ENCODE measurements at regions not wholly inside any gene's neighbourhood (a gene's known extent, or its start where the extent isn't known, plus 50 kb on each side); places are given as distances from the start of the nearest gene placed in this dataset.

DNA sequence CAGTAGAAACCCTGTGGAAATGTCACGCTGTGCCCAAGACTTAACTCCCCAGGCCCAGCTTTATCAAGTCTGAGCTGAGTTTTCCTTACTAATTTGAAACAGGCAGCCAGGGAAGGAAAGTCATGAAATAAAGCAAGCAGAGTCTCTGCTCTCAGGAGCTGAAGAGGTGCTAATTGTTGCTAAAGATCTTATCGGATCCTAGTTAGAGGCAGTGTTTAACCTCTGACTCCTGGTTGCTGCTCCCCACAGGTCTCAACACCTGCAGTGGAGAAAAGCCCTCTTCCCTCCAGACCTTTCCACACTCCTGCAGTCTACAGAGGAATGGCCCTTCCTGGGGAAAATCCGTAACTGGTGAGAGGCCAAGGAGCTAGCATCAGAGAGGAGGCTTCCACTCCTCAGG, 628.2 kb downstream of the NTRK3 start:
- DNase-seq: no peak

DNA sequence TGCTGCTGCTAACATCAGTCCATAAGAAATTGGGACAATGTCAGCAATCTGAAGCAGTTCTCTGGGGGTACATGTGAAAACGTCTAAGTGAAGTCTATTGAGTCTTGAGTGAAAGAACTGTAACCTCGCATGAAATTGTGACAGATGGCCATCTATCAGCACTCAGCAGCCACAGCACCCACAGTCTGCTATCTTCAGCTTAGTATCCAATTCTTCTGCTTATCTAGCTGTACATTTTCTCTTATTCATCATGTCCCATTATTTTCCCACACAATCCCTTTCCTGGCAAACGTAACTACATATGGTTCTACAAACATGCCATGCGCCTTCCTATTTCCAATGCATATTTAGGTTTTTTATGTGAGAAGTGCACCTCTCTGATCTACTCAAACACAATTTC, 629.7 kb downstream of the NTRK3 start:
- DNase-seq: no peak

DNA sequence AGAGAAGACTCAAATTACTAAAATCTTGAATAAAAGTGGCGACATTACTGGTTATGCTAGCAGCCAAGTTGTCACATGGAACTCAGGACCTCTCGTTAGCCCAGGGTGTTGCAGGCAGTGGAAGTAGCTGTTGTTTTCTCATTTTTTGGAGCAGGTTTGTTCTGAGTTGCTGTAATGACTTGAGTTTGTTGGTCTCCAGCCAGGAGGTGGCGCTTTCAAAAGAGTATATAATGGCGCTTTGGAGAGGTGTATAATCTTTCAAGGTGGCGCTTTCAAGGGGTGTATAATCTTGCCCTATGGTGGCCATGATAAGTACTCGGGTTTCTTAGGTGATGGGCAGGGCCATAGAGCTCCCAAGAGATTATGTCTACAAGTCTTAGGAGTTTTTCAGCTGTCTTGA, 632.7 kb downstream of the NTRK3 start:
- no peak for DNase-seq

DNA sequence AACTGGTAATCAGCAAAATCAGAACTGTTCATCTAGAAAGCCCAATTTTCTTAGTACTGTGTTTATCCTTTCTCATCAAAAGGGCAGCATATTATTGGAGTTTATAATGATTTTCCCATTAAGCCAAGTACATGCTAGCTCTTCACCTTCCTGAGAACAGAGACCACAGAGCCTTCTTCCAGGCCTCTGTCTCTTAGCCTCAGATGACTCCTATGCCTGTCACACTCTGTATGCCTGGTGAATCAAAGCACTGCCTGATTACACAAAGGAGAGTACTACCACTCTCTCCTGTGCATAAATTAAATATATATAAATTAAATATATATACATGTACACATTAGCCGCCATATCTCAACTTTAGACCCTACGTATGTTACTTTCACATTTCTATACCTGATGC, 636.1 kb downstream of the NTRK3 start:
- no peak for DNase-seq

DNA sequence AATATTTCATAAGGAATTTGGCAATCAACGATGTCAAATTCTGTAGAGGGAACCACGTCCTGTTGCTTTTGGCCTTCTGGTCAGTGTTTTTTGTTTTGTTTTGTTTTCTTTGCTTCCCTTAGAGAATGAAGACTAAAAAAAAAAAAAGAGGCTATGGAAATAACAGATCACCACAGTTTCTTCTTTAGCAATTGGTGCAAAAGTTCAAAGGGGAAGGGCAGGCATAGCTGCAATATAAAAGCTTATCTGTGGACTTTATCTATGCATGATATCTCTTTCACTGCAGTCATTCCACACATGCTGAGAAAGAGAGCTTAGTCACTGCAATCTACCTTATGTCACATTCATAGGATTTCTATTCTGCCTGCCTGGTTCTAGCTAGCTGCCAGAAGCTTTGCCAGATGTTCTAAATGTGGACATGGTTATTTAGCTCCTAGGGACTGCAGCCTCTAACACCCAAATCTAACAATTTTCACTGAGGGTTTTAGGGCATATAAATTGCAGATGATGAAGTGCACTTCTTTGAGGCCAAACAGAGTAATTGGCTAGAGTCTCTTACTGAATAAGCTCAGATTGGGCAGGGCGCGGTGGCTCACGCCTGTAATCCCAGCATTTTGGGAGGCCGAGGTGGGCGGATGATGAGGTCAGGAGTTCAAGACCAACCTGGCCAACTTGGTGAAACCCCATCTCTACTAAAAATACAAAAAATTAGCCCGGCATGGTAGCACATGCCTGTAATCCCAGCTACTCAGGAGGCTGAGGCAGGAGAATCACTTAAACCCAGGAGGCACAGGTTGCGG, 637.2 kb downstream of the NTRK3 start:
- no peak for DNase-seq

DNA sequence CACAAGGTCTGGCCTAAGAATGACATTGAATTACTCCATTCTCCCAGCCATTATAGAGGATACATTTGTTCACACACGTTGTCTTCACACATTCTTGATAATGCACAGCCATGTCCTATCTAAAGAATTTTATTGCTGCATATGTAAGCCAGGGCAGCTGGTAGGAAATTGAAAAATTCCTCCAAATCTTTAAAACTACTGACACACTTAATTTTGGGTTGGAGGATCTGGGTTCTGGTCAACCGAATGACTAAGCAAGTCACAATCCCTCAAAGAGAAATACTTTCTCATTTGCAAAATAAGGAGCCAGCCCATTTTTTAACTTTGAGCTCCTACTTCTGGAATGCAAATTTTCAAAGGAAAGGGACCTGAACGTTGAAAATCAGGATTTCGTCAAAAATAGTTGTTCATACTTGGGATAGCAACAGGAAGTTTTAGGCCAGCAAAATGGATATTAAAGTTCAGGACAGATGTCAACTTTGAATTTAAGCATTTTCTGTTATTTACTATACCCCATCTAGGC, 638.3 kb downstream of the NTRK3 start:
- DNase-seq: no peak

DNA sequence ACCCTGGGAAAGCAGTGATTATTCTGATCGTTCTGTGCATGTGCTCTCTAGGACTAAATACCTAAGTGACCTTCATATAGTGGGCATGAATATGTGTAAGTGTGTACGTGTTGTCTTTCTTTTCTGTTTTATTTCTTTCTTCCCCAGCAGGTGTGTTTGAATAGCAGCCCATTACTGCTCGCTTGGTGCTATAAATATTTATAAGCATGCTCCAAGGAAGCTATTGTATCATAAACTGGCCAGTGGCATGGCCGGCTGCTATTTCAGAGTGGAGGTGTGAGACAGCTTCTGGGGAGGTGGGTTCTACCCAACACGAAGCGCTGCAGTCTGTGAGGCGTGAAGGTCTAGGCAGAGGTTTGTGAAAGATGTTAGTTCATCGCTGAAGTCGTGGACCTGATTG, 641.8 kb downstream of the NTRK3 start:
- DNase-seq: no peak

DNA sequence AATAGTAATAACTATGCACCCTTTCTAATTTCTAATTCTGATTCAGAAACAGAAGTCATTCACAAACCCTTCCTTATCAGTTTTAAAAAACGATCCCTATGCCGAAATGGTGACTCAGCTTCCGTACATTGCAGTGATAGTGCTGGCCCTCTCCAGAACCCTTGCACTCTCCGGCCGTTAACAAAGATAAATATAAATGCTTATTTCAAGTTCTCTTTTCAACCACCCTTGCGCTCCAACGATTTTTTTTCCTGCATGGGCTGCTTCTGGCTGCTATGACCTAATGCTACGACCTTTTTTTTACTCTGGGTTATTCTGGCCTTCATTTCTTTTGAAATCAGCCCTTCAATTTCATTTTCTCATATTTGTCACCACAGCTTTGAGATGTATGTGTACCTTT, 646.2 kb downstream of the NTRK3 start:
- DNase-seq: no peak

DNA sequence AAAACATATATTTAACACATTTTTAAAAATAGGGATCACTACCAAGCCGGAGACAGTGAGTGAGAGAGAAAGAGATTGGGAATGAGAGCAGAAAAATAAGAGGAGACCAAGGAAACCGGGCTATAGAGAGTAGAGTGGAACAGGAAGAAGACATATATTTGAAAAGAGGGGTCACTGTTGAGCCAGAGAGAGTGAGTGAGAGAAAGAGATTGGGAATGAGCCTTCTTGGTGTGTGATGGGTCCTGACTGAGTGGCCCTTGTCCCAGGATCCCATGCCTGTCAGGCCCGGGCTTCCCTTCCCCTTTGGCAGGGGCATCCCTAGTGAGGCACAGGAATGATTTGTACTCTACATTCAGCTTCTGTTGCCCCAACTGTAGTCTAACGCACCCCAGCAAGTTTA, 646.6 kb downstream of the NTRK3 start:
- no peak for DNase-seq

DNA sequence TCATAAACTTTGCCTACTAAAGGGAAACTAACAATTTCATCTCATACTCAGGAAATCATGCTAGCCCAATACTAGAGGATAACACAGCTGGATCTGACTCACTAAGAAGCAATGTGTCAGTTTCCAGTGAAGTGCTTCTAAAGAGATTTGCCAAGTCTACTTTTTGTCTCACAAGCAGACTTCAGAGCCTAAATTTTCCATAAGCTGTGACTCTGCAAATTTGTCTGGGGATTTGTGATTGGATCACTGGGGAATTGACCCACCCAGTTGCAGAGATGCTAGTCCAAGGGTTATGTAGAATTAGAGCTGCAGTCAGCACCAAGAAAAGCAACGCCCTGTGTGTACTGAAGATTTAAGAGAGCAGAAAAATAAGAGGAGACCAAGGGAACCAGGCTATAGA, 647.1 kb downstream of the NTRK3 start:
- DNase-seq: no peak

DNA sequence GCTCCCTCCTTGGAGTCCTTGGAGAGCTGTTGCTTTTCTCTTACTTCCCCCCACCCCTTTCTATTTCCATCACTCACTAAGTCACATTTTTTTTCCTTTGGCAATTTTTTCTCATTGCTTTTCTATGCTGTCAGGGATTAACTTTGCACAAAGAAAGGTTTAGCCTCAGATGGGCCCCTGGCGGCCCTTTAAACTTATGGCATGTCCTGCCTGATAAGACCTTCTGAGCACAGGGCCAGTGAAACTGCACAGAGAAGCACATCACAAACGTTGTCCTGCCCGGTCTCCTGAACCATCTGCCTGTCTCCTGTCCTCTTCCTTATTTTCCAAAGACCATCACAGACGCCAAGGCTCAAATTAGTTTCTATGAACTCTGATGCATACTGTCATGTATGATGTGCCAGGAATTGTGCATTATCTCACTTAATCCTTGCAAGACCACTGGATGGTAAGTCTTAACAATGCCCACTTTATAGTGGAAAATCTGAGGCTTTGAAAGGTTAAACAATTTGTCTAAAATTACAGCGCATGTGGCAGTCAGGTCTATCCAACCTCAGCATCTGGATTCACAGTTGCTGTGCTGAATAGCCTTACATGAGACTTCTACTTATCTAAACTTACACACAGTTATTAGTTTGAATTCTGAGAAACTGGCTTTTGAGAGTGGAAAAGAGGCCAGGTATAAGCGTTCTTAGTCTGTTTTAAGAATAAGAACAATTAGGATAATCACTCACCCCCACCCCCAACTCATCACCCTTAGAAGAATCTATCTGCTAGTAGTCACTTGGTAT, 648.1 kb downstream of the NTRK3 start:
- DNase-seq: no peak

DNA sequence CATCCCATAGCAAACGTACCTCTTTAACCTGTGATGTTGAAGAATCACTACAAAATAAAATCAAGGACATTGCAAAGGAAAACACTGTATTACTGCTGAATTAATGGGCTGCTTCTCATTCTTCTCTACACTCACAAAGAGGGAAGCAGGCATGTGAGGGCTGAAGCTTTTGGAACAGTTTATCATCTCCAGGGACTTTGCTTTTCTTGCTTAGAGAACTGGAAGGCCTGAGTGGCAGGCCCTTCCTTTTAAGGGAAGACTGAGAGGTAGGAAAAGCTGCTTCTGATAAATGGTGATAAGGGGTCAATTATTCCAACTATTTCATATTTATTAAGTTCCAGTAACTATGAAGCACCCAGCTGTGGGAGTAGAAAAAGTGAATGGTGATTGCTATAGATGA, 649.6 kb downstream of the NTRK3 start:
- DNase-seq: no peak

DNA sequence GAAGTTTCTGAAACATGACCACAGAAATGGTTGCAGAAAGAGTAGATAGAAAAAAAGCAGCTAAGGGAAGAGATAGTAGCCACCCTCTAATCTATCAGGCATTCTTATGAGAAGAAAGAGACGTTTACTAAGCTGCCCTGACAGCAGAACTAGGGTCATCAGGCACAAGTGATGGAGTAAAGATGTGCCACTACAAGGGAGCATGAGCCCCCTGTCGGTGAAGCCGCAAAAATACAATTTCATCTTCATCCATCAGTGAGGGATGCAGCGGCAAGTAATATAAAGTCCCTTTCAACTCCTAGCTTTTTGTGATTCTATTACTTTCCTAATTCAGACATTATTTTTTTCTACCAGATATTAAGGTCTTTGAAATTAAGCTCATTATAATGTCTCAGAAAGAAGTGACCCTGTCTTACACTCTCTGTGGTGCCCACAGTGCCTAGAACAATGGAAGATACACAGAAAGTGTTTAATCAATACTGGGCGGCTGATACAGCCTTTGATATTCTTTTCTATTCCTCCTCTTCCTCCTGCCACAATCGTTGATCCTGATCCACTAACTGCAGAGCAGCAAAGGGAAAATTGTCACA, 651.6 kb downstream of the NTRK3 start:
- no peak for DNase-seq

DNA sequence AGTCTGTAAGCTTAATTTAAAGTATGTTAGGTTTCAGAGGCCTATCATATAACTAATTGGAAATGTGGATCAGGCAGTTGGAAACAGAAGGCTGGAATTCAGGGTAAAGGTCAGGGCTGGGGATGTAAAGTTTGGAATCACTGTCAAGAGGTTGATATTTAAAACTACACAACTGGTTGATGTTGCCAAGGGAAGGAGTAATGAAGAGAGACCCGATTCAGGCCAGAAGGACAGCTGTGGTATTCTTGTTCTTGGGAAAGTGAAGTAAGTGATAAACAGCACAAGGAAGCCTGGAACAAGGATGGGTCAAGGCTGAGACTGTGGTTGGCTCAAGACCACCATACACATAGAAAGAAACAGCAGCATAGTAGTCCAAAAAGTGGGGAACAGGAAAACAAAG, 654.2 kb downstream of the NTRK3 start:
- DNase-seq: no peak

DNA sequence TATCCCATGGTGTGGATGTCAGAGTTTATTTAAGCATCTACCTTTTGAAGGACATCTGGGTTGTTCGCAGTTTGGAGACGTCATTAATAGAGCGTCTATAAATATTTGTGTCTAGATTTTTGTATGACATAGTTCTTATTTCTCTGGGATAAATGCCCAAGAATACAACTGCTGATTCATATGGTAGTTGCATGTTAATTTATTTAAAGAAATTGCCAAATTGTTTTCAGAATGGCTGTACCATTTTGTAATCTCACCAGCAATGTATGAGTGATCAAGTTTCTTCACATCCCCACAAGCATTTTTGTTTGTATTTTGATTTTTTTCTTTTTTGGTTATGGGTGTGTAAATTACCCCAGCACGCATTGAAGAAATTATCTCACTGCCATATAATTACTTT, 656.9 kb downstream of the NTRK3 start:
- DNase-seq: no peak

DNA sequence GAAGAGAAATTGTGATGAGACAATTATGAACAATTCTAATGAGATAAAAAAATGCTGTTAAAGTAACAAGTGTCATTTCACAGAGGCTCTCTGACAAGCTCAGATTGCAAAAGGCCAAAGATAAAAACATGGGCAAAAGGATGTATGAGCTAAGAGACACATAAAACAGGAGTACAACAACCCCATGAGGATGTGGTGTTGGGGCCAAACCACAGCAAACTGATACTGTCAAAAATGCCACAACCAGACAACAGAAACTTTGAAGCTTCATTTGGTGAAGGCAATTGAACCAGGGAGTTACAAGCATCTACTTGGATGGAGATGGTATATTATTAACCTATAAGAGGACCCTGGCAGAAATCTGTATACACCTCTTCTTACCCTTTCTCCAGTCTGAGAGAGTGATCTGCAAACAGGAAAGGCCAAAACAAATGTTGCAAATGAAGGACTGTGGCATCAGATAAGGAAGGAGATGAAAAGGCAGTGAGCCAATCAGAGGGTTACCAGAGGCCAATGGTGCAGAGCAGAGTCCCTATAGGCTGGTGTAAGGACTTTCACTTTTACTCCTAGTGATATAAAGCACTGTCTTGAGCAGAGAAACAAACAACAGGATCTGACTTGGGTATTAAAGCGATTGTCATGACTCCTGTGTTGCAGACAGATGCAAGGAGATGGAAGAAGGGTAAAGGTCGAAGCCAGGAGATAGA, 659.0 kb downstream of the NTRK3 start:
- DNase-seq: no peak

DNA sequence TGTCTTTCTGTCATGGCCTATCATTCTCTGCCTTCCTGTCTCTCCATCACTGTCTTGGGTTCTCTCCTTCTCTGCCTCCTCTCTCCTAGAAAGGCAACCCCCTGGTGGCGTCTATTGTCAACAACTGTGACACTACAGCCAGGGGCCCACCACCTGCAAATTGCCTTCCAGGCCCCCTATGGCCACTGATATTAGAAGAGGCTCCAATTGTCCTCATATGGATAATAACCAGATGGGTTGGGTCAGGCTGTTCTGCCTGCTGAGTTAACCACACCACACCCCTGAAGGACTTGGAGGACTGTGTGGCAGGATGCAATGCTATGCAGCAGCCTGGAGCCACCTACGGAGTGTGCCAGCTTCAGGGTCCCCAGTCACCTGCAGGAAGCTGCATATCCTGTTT, 665.0 kb downstream of the NTRK3 start:
- DNase-seq: no peak

DNA sequence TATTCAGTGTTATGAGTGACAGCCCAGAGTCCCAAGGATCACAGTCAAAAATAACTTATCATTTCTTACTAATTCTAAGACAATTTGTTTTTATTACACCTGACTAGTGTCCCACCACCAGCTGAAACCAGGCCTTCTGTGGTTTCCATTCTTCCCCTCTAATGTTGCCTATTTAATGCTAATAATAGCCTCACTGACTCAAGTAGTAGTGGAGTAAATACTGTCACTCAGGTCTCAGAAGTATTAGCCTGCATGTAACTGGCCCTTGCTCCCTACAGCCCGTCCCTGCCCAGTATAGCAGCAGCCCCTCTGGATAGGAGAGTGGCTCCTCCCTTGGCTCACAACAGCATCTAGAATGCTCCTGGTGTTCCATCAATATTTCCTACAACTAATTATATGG, 665.5 kb downstream of the NTRK3 start:
- no peak for DNase-seq

DNA sequence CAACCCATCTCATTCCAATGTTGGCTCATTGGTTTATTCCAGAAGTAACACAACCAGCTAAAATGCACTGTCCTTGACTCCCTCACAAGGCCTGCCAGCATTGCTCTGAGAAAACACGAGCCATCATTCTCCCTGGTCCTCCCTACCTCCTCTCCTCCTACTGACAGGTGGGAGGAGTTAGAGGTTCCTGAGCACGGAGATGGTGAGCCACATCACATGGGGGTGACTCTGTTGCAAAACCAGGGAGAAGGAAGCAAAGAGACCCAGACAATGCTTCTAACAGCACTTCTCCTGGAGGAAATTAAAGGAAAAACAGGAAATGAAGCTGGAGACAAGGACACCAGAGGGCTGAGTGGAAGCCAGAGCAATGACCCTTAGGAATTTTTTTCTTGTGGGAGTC, 667.4 kb downstream of the NTRK3 start:
- DNase-seq: no peak

DNA sequence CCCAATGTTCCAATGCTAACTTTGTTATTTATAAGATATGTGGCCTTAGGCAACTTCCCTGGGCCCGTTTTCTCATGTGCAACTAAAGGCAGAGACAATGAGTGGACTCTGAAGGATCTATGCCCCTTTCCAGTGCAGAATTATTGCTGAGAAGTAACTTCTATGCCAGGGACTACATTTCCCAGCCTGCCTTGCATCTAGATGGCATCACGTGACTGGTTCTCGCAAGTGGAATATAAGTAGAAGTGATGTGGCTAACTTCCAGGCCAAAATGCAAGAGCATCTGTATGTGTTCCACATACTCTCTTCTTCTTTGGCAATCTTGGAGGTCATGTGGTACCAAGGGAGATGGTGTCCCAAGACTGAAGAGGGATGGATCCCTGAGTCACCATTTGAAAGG, 674.4 kb downstream of the NTRK3 start:
- DNase-seq: no peak

DNA sequence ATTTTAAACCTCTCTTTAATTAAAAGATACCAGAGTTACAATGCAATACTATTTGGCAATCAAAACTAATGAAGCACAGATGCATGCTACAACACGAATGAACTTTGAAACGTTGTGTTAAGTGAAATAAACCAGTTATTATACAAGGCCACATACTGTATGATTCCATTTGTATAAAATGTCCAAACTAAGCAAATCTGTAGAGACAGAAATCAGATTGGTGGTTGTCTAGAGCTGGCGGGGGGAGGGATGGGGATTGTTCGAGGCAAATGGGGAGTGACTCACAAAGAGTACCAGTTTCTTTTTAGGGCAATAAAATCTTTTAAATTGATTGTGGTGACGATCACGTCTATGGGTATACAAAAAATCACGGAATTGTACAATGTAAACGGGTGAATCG, 677.0 kb downstream of the NTRK3 start:
- no peak for DNase-seq

DNA sequence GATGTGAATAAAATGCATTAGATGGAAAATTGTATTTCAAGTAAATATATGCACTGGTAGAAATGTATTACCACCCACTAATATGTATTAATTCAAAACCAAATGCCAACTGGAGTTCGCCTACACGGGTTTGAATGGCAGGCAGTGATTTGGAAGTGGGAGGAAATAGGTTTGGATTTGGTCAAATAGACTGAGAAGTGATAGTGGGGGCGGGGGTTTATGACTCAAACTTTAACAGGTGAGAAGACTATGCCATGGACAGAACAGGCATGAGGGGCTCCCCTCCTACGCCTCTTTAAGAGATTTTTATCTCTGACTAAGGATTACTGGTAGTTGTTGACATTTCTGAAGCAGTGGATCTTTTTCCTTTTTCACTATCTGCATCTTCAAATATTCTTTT, 677.8 kb downstream of the NTRK3 start:
- no peak for DNase-seq

DNA sequence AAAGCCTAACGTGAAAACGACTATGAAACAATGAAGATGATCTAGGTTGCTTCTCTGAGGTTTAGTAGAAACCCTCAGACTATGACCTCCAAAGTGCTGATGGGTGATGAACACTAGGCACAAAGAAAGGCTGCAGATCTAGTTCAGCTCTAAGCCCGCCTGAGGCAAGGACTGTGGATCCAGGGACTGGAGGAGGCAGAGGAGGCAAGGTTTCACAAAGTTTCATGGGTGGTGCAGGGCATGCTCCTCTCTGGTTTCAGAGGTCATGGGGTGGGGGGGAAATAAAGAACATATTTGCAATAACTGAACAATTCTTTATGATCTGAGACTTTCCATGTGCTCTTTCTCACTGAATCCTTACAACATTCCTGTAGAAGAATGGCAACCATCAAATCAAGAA, 679.2 kb downstream of the NTRK3 start:
- DNase-seq: no peak

Data from activated CD4-positive, alpha-beta T cell treated with anti-CD3 and anti-CD28 coated beads for 4 hours (primary cell).